HCT116 (cell line): ENCODE measurements at regions not wholly inside any gene's neighbourhood (a gene's known extent, or its start where the extent isn't known, plus 50 kb on each side); places are given as distances from the start of the nearest gene placed in this dataset.

Experiments
- ATAC-seq: fragments of 200-7000 bp; cut with Tn5 transposase; 2 replicates; pipeline ENCODE4 v1.9.1; 2020; ENCODE audit warnings: mild to moderate bottlenecking, moderate library complexity
- BruUV-seq: library from RNA; stranded (reverse); fragments of 400-500 nt; replicated peaks from 2 replicates; lab custom pipeline; 2021; lab: Mats Ljungman, UMichigan
- CTCF ChIA-PET: fragments of 300-600 bp; sonication (Branson Sonifier 250); formaldehyde crosslinking; loops from one replicate; lab custom pipeline; 2021; ENCODE audit warnings: antibody characterized with exemption; lab: Charles Lee
- POLR2A ChIA-PET: fragments of 300-600, 350-600 bp; sonication (Branson Sonifier 250); formaldehyde crosslinking; loops from one replicate; lab custom pipeline; 2021; ENCODE audit warnings: antibody characterized with exemption; lab: Charles Lee
- RAD21 ChIA-PET, 2 experiments: fragments of 300-600 bp; sonication (Branson Sonifier 250); formaldehyde crosslinking; loops; one replicate each; lab custom pipeline; 2023; ENCODE audit warnings: low total read pairs in 2 of 2; ENCODE audit not compliant: uncharacterized antibody in 2 of 2, unreplicated experiment in 2 of 2, low non-redundant PET in 1 of 2; lab: Charles Lee
- DNase-seq: peaks from one replicate; pipeline ENCODE4 v3.0.0-alpha.2; 2010; ENCODE audit warnings: low read depth, low spot score
- H2AFZ ChIP-seq: fragments of 200-600 bp; shearing (Covaris generic), sonication (generic); 2 replicates; pipeline ENCODE4 v1.6.1; 2017; ENCODE audit warnings: low read depth, mixed run types, mixed read lengths, antibody characterized with exemption, low read length; ENCODE audit not compliant: poor library complexity, severe bottlenecking
- H3K27ac ChIP-seq: 2 replicates; pipeline ENCODE4 v1.5.1; 2012; ENCODE audit warnings: low read depth, low read length
- H3K27me3 ChIP-seq: fragments of 200-600 bp; sonication (generic); 2 replicates; pipeline ENCODE4 v1.6.1; 2016; ENCODE audit warnings: mixed run types, low read length, mixed read lengths; ENCODE audit not compliant: insufficient read depth
- H3K36me3 ChIP-seq, 2 experiments: fragments of 200-500 bp in 1 of 2; fragments of 200-600 bp in 1 of 2; sonication (Bioruptor generic) in 1 of 2; sonication (generic) in 1 of 2; 2 replicates each; pipeline versions ENCODE4 v1.5.1 to v1.6.1; 2014 to 2016; ENCODE audit warnings: low read length in 2 of 2, inconsistent platforms in 1 of 2, mixed read lengths in 1 of 2, mixed run types in 1 of 2; ENCODE audit not compliant: insufficient read depth in 2 of 2, control insufficient read depth in 1 of 2
- H3K4me1 ChIP-seq, 2 experiments: fragments of 200-600 bp in 1 of 2; sonication (generic) in 1 of 2; 2 replicates each; pipeline versions ENCODE4 v1.5.1 to v1.6.1; 2012 to 2017; ENCODE audit warnings: low read length in 2 of 2, inconsistent platforms in 1 of 2, mild to moderate bottlenecking in 1 of 2, mixed read lengths in 1 of 2, mixed run types in 1 of 2, moderate library complexity in 1 of 2; ENCODE audit not compliant: insufficient read depth in 2 of 2, control insufficient read depth in 1 of 2
- H3K4me2 ChIP-seq: fragments of 200-600 bp; sonication (generic); 2 replicates; pipeline ENCODE4 v1.6.1; 2017; ENCODE audit warnings: mixed run types, low read length, mixed read lengths
- H3K4me3 ChIP-seq, 2 experiments: fragments of 200-600 bp in 1 of 2; sonication (generic) in 1 of 2; replicated peaks in 1 of 2; 2 replicates each; pipeline ENCODE4 v1.5.1; 2011 to 2016; ENCODE audit warnings: low read length in 2 of 2, control low read depth in 1 of 2, low read depth in 1 of 2, mild to moderate bottlenecking in 1 of 2, mixed read lengths in 1 of 2, mixed run types in 1 of 2
- H3K79me2 ChIP-seq: fragments of 200-600 bp; sonication (generic); 2 replicates; pipeline ENCODE4 v1.6.1; 2017; ENCODE audit warnings: mild to moderate bottlenecking, mixed run types, low read length, moderate library complexity, mixed read lengths; ENCODE audit not compliant: insufficient read depth
- H3K9ac ChIP-seq: fragments of 200-600 bp; sonication (generic); 2 replicates; pipeline ENCODE4 v1.6.1; 2016; ENCODE audit warnings: low read length, mixed read lengths
- H3K9me2 ChIP-seq: fragments of 200-600 bp; sonication (generic), shearing (Covaris generic); 2 replicates; pipeline ENCODE4 v1.6.1; 2017; ENCODE audit warnings: mixed run types, mild to moderate bottlenecking, moderate library complexity; ENCODE audit not compliant: insufficient read depth
- H3K9me3 ChIP-seq, 2 experiments: fragments of 200-500 bp in 1 of 2; fragments of 200-600 bp in 1 of 2; sonication (Bioruptor generic) in 1 of 2; sonication (generic) in 1 of 2; 2 replicates each; pipeline ENCODE4 v1.6.1; 2014 to 2017; ENCODE audit warnings: low read length in 2 of 2, mixed read lengths in 2 of 2, inconsistent platforms in 1 of 2, low read depth in 1 of 2, mild to moderate bottlenecking in 1 of 2, mixed run types in 1 of 2, moderate library complexity in 1 of 2; ENCODE audit not compliant: control insufficient read depth in 1 of 2, insufficient read depth in 1 of 2
- H4K20me1 ChIP-seq: fragments of 200-600 bp; sonication (generic), shearing (Covaris generic); 2 replicates; pipeline ENCODE4 v1.6.1; 2017; ENCODE audit warnings: mixed run types, mild to moderate bottlenecking, moderate library complexity; ENCODE audit not compliant: insufficient read depth
- CBX3 ChIP-seq: IDR thresholded peaks from 2 replicates; pipeline ENCODE4 v1.6.1; 2012; ENCODE audit warnings: low read depth
- CEBPB ChIP-seq: IDR thresholded peaks from 2 replicates; pipeline ENCODE4 v1.6.1; 2012; ENCODE audit warnings: low read depth
- EGR1 ChIP-seq: IDR thresholded peaks from 2 replicates; pipeline ENCODE4 v1.6.1; 2012; ENCODE audit warnings: low read depth
- ELF1 ChIP-seq: IDR thresholded peaks from 2 replicates; pipeline ENCODE4 v1.6.1; 2012; ENCODE audit warnings: low read depth, borderline replicate concordance
- EZH2 ChIP-seq: fragments of 200-600 bp; sonication (generic); IDR thresholded peaks from 2 replicates; pipeline ENCODE4 v1.6.1; 2017; ENCODE audit warnings: antibody characterized with exemption, mixed run types
- EZH2phosphoT487 ChIP-seq: fragments of 200-600 bp; IDR thresholded peaks from 2 replicates; pipeline ENCODE4 v1.6.1; 2018; ENCODE audit warnings: antibody characterized with exemption, borderline replicate concordance
- FOSL1 ChIP-seq: IDR thresholded peaks from 2 replicates; pipeline ENCODE4 v1.6.1; 2012; ENCODE audit warnings: low read depth
- RAD21 ChIP-seq: IDR thresholded peaks from 2 replicates; pipeline ENCODE4 v1.6.1; 2012; ENCODE audit warnings: low read depth, mild to moderate bottlenecking
- SIN3A ChIP-seq: IDR thresholded peaks from 2 replicates; pipeline ENCODE4 v1.6.1; 2012; ENCODE audit warnings: low read depth
- SRF ChIP-seq: IDR thresholded peaks from 2 replicates; pipeline ENCODE4 v1.6.1; 2012; ENCODE audit warnings: low read depth
- TCF7L2 ChIP-seq: IDR thresholded peaks from 2 replicates; pipeline ENCODE4 v1.7.0; 2011; ENCODE audit warnings: borderline replicate concordance, inconsistent platforms; ENCODE audit not compliant: insufficient read depth, insufficient read length; ENCODE audit errors: extremely low read depth
- ZFX ChIP-seq: fragments of 450-650 bp; IDR thresholded peaks from 2 replicates; pipeline ENCODE4 v1.6.1; 2017
- intact Hi-C: fragments of 100-400 bp; cut with micrococcal nuclease; formaldehyde crosslinking; loops from 2 replicates; pipeline ENCODE4 v1.10.0; 2022
- TF ChIP-seq, protein P1 (sequence below), 3 experiments: fragments of 200-600 bp in 1 of 3; sonication (generic) in 1 of 3; IDR thresholded peaks in 2 of 3; conservative IDR thresholded peaks in 1 of 3; 2 replicates each; pipeline ENCODE4 v1.5.1; 2012 to 2017; ENCODE audit warnings: low read depth in 2 of 3, low read length in 2 of 3, antibody characterized with exemption in 1 of 3, borderline replicate concordance in 1 of 3, control low read depth in 1 of 3, mild to moderate bottlenecking in 1 of 3, mixed read lengths in 1 of 3, mixed run types in 1 of 3, moderate library complexity in 1 of 3; ENCODE audit not compliant: insufficient read depth in 1 of 3
- TF ChIP-seq, protein P2 (sequence below): IDR thresholded peaks from 2 replicates; pipeline ENCODE4 v1.6.1; 2012

DNA sequence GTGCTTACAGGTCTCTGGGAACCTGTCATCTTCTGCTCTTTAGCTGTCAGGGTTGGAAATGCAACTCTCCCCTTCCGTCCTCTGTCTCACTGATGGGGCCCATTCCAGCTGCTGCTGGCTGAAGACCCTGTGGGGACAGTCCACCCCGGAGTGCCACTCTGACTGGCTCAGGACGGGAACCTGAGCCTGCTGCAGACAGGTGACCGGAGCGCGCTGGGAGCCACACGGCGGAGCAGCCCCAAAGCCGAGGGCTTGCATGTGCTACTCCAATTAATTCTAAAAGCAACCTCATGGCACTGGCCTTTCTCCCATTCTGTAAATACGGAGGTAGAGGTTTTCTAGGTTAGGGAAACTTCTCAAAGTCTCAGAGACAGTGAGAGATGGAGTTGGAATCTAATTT, 223.5 kb upstream of the PITRM1 start:
- Histone ChIP-seq H4K20me1 (no peaks in the 10 kb centered on the region), H3K36me3 (no peaks in the 10 kb centered on the region), H3K4me1 (no peaks in the 10 kb centered on the region), H3K9me3 (no peaks in the 10 kb centered on the region), H3K79me2 (no peaks in the 10 kb centered on the region), H3K4me2 (no peak overlapping the region), H3K4me3 (no peak overlapping the region), H2AFZ (no peak overlapping the region), H3K9me2 (no peaks in the 10 kb centered on the region), H3K9ac (no peak overlapping the region), H3K27ac (no peak overlapping the region), H3K27me3 (no peaks in the 10 kb centered on the region)
- TF ChIP-seq TCF7L2 (no peak), ZFX (no peak), SRF (no peak), EZH2 (no peak), ELF1 (no peak), FOSL1 (no peak), SIN3A (no peak), CEBPB (no peak), EZH2phosphoT487 (no peak), CBX3 (no peak), RAD21 (no peak), EGR1 (no peak)
- TF ChIP-seq, protein P1, sequence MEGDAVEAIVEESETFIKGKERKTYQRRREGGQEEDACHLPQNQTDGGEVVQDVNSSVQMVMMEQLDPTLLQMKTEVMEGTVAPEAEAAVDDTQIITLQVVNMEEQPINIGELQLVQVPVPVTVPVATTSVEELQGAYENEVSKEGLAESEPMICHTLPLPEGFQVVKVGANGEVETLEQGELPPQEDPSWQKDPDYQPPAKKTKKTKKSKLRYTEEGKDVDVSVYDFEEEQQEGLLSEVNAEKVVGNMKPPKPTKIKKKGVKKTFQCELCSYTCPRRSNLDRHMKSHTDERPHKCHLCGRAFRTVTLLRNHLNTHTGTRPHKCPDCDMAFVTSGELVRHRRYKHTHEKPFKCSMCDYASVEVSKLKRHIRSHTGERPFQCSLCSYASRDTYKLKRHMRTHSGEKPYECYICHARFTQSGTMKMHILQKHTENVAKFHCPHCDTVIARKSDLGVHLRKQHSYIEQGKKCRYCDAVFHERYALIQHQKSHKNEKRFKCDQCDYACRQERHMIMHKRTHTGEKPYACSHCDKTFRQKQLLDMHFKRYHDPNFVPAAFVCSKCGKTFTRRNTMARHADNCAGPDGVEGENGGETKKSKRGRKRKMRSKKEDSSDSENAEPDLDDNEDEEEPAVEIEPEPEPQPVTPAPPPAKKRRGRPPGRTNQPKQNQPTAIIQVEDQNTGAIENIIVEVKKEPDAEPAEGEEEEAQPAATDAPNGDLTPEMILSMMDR (IDR thresholded peaks at IDR 0.05 in 2 of 3, conservative IDR thresholded peaks at IDR 0.05 in 1 of 3; ENCODE audit: borderline replicate concordance in 1 of 3, insufficient read depth in 1 of 3, low read depth in 2 of 3, low read length in 2 of 3), result no peak
- TF ChIP-seq, protein P2, sequence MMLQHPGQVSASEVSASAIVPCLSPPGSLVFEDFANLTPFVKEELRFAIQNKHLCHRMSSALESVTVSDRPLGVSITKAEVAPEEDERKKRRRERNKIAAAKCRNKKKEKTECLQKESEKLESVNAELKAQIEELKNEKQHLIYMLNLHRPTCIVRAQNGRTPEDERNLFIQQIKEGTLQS, result no peak
- intact Hi-C loops, result no loop called here
- no TSS peak for BruUV-seq
- no peak for ATAC-seq
- DNase-seq, result no peak
- ChIA-PET POLR2A (no interaction called here), CTCF (no interaction called here), RAD21 (no interaction called here)
